SU-DHL-6 (cell line): ENCODE measurements at regions not wholly inside any gene's neighbourhood (a gene's known extent, or its start where the extent isn't known, plus 50 kb on each side); places are given as distances from the start of the nearest gene placed in this dataset.

Experiments used
- H2AFZ ChIP-seq: fragments of 200-600 bp; sonication (generic); 2 replicates; pipeline ENCODE4 v1.6.1; 2014; ENCODE audit warnings: low read depth, mild to moderate bottlenecking, moderate library complexity, mixed read lengths, antibody characterized with exemption, low read length; ENCODE audit not compliant: severe bottlenecking
- H3F3A ChIP-seq: fragments of 200-600 bp; shearing (Covaris generic); 2 replicates; pipeline ENCODE4 v1.6.0; 2016; ENCODE audit warnings: antibody characterized with exemption, mild to moderate bottlenecking; ENCODE audit not compliant: insufficient read depth
- H3K27ac ChIP-seq: fragments of 200-600 bp; sonication (generic); 2 replicates; pipeline ENCODE4 v1.5.1; 2016; ENCODE audit warnings: low read depth, mild to moderate bottlenecking, low read length, moderate library complexity, mixed read lengths
- H3K27me3 ChIP-seq: fragments of 200-600 bp; sonication (generic), shearing (Covaris generic); 2 replicates; pipeline ENCODE4 v1.6.0; 2014; ENCODE audit warnings: mild to moderate bottlenecking, low read length
- H3K36me3 ChIP-seq: fragments of 200-600 bp; sonication (generic); 2 replicates; pipeline ENCODE4 v1.6.1; 2014; ENCODE audit warnings: mild to moderate bottlenecking, low read length, mixed read lengths
- H3K4me2 ChIP-seq: fragments of 300-600, 200-600 bp; shearing (Covaris generic), sonication (generic); 2 replicates; pipeline ENCODE4 v1.6.0; 2014; ENCODE audit warnings: low read length, low read depth, mild to moderate bottlenecking; ENCODE audit not compliant: poor library complexity, severe bottlenecking
- H3K4me3 ChIP-seq: fragments of 200-600 bp; sonication (generic); 2 replicates; pipeline ENCODE4 v1.5.1; 2014; ENCODE audit warnings: antibody characterized with exemption, low read length, mild to moderate bottlenecking, mixed read lengths; ENCODE audit not compliant: insufficient read depth, poor library complexity, severe bottlenecking
- H3K79me2 ChIP-seq: fragments of 200-600 bp; sonication (generic); 2 replicates; pipeline ENCODE4 v1.6.1; 2014; ENCODE audit warnings: mild to moderate bottlenecking, low read length, moderate library complexity; ENCODE audit not compliant: insufficient read depth
- H3K9ac ChIP-seq: fragments of 200-600 bp; sonication (generic); 2 replicates; pipeline ENCODE4 v1.7.0; 2014; ENCODE audit warnings: mild to moderate bottlenecking, low read length
- H3K9me2 ChIP-seq: fragments of 200-600 bp; sonication (generic); replicated peaks from 2 replicates; pipeline ENCODE4 v1.6.1; 2014; ENCODE audit warnings: low read length; ENCODE audit not compliant: insufficient read depth
- H3K9me3 ChIP-seq: fragments of 200-600 bp; sonication (generic); 2 replicates; pipeline ENCODE4 v1.6.1; 2014; ENCODE audit warnings: low read length, mixed read lengths; ENCODE audit not compliant: insufficient read depth
- H4K20me1 ChIP-seq: fragments of 200-600 bp; sonication (generic); 2 replicates; pipeline ENCODE4 v1.6.1; 2014; ENCODE audit warnings: low read depth, mild to moderate bottlenecking, antibody characterized with exemption, low read length, moderate library complexity, mixed read lengths
- CTCF ChIP-seq: fragments of 200-600 bp; sonication (generic); IDR thresholded peaks from one replicate; pipeline ENCODE4 v1.5.1; 2017; ENCODE audit warnings: antibody characterized with exemption, mild to moderate bottlenecking, low read length, moderate library complexity; ENCODE audit not compliant: insufficient read depth, poor library complexity, severe bottlenecking
- EZH2phosphoT487 ChIP-seq: fragments of 200-600 bp; sonication (generic), shearing (Covaris generic); conservative IDR thresholded peaks from 2 replicates; pipeline ENCODE4 v1.6.1; 2018; ENCODE audit warnings: mild to moderate bottlenecking, antibody characterized with exemption, low read length, moderate library complexity, mixed read lengths

GRCh38 chr3:40624189-40624769, 99.5 kb downstream of the ZNF621 start:
- Histone ChIP-seq H3F3A (no peaks in the 10 kb centered on the region), H3K9me3 (peaks cover 12% of the 10 kb centered on the region; the same call in 1 of the 2 replicates), H3K9ac (no peak overlapping the region), H3K4me3 (no peak overlapping the region), H3K4me2 (peak overlapping the region; percentile 9), H3K27me3 (no peaks in the 10 kb centered on the region), H3K9me2 (no peaks in the 10 kb centered on the region), H2AFZ (no peak overlapping the region), H3K79me2 (no peaks in the 10 kb centered on the region), H3K36me3 (no peaks in the 10 kb centered on the region), H4K20me1 (no peaks in the 10 kb centered on the region), H3K27ac (no peak overlapping the region)
- no peak for TF ChIP-seq EZH2phosphoT487
- TF ChIP-seq CTCF = no peak

GRCh38 chr3:40627095-40627494, 102.3 kb downstream of the ZNF621 start:
- Histone ChIP-seq H3K36me3 (no peaks in the 10 kb centered on the region), H3K27ac (no peak overlapping the region), H3F3A (no peaks in the 10 kb centered on the region), H2AFZ (no peak overlapping the region), H3K79me2 (no peaks in the 10 kb centered on the region), H4K20me1 (no peaks in the 10 kb centered on the region), H3K9me2 (no peaks in the 10 kb centered on the region), H3K4me2 (no peak overlapping the region), H3K9me3 (peaks cover 16% of the 10 kb centered on the region; the same call in 1 of the 2 replicates), H3K9ac (no peak overlapping the region), H3K27me3 (no peaks in the 10 kb centered on the region), H3K4me3 (no peak overlapping the region)
- no peak for TF ChIP-seq CTCF
- TF ChIP-seq EZH2phosphoT487 = no peak

- no peaks in the 10 kb centered on the region for H3K9me2 ChIP-seq
- no peaks in the 10 kb centered on the region for H3K79me2 ChIP-seq
- no peaks in the 10 kb centered on the region for H3F3A ChIP-seq
- no peak overlapping the region for H3K9ac ChIP-seq
- H3K4me2 ChIP-seq = no peak overlapping the region
- TF ChIP-seq CTCF = no peak
- no peaks in the 10 kb centered on the region for H3K27me3 ChIP-seq
- no peak overlapping the region for H2AFZ ChIP-seq
- H3K9me3 ChIP-seq = peaks cover 16% of the 10 kb centered on the region; the same call in 1 of the 2 replicates
- H3K36me3 ChIP-seq = no peaks in the 10 kb centered on the region
- H3K27ac ChIP-seq = no peak overlapping the region
- H4K20me1 ChIP-seq = no peaks in the 10 kb centered on the region
- no peak overlapping the region for H3K4me3 ChIP-seq
Observed at GRCh38 chr3:40628984-40629383, 104.2 kb downstream of the ZNF621 start.
